Activated T-helper 2 cell treated with anti-CD3 and anti-CD28 coated beads, Interferon-gamma antibody, Interleukin-2, Interleukin-4, amounts not matched to agents 10 μg/mL and 5 μg/mL and 100 μg/mL, durations not matched to agents 14 hours and 24 hours and 36 hours (primary cell): ENCODE measurements at regions not wholly inside any gene's neighbourhood (a gene's known extent, or its start where the extent isn't known, plus 50 kb on each side); places are given as distances from the start of the nearest gene placed in this dataset.
"Not testable (repeated sequence)": the region's sequence is repeated elsewhere in the genome, so short reads cannot be mapped to it uniquely, and the experiment has no call there.

Source experiments
- DNase-seq: peaks from one replicate; pipeline ENCODE4 v3.0.0; 2021; ENCODE audit warnings: low spot score
- H3K27ac Mint-ChIP-seq: one replicate; pipeline ENCODE4 v1.8.0; 2021; ENCODE audit warnings: mixed read lengths
- H3K27me3 Mint-ChIP-seq: one replicate; pipeline ENCODE4 v1.8.0; 2021; ENCODE audit warnings: low read depth, mixed read lengths
- H3K36me3 Mint-ChIP-seq: one replicate; pipeline ENCODE4 v1.8.0; 2021; ENCODE audit warnings: low read depth, mixed read lengths
- H3K4me1 Mint-ChIP-seq: one replicate; pipeline ENCODE4 v1.8.0; 2021; ENCODE audit warnings: low read depth, mixed read lengths
- H3K4me3 Mint-ChIP-seq: one replicate; pipeline ENCODE4 v1.8.0; 2021; ENCODE audit warnings: low read depth, mild to moderate bottlenecking, moderate library complexity, mixed read lengths
- H3K9me3 Mint-ChIP-seq: one replicate; pipeline ENCODE4 v1.8.0; 2021; ENCODE audit warnings: mixed read lengths
- intact Hi-C: fragments of 100-400 bp; cut with micrococcal nuclease; formaldehyde crosslinking; loops from one replicate; pipeline ENCODE4 v1.15.1; 2023

- intact Hi-C loops, result no loop called here
- Mint-ChIP-seq H3K4me1 (no peaks in the 10 kb centered on the region), H3K27ac (no peak overlapping the region), H3K4me3 (no peak overlapping the region), H3K36me3 (no peaks in the 10 kb centered on the region), H3K9me3 (no peaks in the 10 kb centered on the region), H3K27me3 (no peaks in the 10 kb centered on the region)
- DNase-seq, result no peak
Measured at GRCh38 chrX:46165866-46166265, 379.4 kb downstream of the ZNF674 start.

- DNase-seq, result no peak
- Mint-ChIP-seq H3K27ac (no peak overlapping the region), H3K36me3 (no peaks in the 10 kb centered on the region), H3K9me3 (no peaks in the 10 kb centered on the region), H3K4me1 (no peaks in the 10 kb centered on the region), H3K27me3 (no peaks in the 10 kb centered on the region), H3K4me3 (no peak overlapping the region)
- intact Hi-C loops, result no loop called here
Measured at GRCh38 chrX:46165411-46165810, 379.8 kb downstream of the ZNF674 start.

GRCh38 chrX:46152756-46153155 lies 392.5 kb downstream of the ZNF674 start:
- peaks cover 4% of the 10 kb centered on the region for H3K9me3 Mint-ChIP-seq
- no peak overlapping the region for H3K4me3 Mint-ChIP-seq
- no peak for DNase-seq
- H3K4me1 Mint-ChIP-seq, result no peaks in the 10 kb centered on the region
- intact Hi-C loops, result no loop called here
- no peak overlapping the region for H3K27ac Mint-ChIP-seq
- no peaks in the 10 kb centered on the region for H3K36me3 Mint-ChIP-seq
- peaks cover 7% of the 10 kb centered on the region for H3K27me3 Mint-ChIP-seq

GRCh38 chrX:46151332-46151731 lies 393.9 kb downstream of the ZNF674 start:
- DNase-seq, H3K36me3 Mint-ChIP-seq, H3K9me3 Mint-ChIP-seq, H3K4me3 Mint-ChIP-seq, H3K4me1 Mint-ChIP-seq, H3K27ac Mint-ChIP-seq, intact Hi-C loops, H3K27me3 Mint-ChIP-seq: not testable (repeated sequence)

- Mint-ChIP-seq H3K27ac (no peak overlapping the region), H3K36me3 (no peaks in the 10 kb centered on the region), H3K4me3 (no peak overlapping the region), H3K4me1 (no peaks in the 10 kb centered on the region), H3K27me3 (peaks cover 7% of the 10 kb centered on the region), H3K9me3 (peaks cover 15% of the 10 kb centered on the region)
- intact Hi-C loops, result no loop called here
- no peak for DNase-seq
Measured at GRCh38 chrX:46144566-46144965, 400.7 kb downstream of the ZNF674 start.

- Mint-ChIP-seq H3K27me3 (no peaks in the 10 kb centered on the region), H3K9me3 (peaks cover 15% of the 10 kb centered on the region), H3K4me3 (no peak overlapping the region), H3K4me1 (no peaks in the 10 kb centered on the region), H3K36me3 (no peaks in the 10 kb centered on the region), H3K27ac (no peak overlapping the region)
- DNase-seq, result no peak
- intact Hi-C loops, result no loop called here
Measured at GRCh38 chrX:46140272-46140671, 404.9 kb downstream of the ZNF674 start.

GRCh38 chrX:46130247-46130646 lies 415.0 kb downstream of the ZNF674 start:
- DNase-seq, result no peak
- H3K4me3 Mint-ChIP-seq, result no peak overlapping the region
- peaks cover 2% of the 10 kb centered on the region for H3K4me1 Mint-ChIP-seq
- peaks cover 3% of the 10 kb centered on the region for H3K9me3 Mint-ChIP-seq
- no peak overlapping the region for H3K27ac Mint-ChIP-seq
- H3K27me3 Mint-ChIP-seq, result peaks cover 3% of the 10 kb centered on the region
- intact Hi-C loops, result no loop called here
- H3K36me3 Mint-ChIP-seq, result no peaks in the 10 kb centered on the region

GRCh38 chrX:46125111-46125510 lies 420.1 kb downstream of the ZNF674 start:
- intact Hi-C loops, result no loop called here

GRCh38 chrX:46117234-46117633 lies 428.0 kb downstream of the ZNF674 start:
- H3K9me3 Mint-ChIP-seq, result no peaks in the 10 kb centered on the region
- H3K4me1 Mint-ChIP-seq, result no peaks in the 10 kb centered on the region
- no peak overlapping the region for H3K4me3 Mint-ChIP-seq
- DNase-seq, result no peak
- H3K27me3 Mint-ChIP-seq, result peaks cover 4% of the 10 kb centered on the region
- H3K27ac Mint-ChIP-seq, result no peak overlapping the region
- H3K36me3 Mint-ChIP-seq, result no peaks in the 10 kb centered on the region
- intact Hi-C loops, result no loop called here

More at GRCh38 chrX:46125111-46125510, 420.1 kb downstream of the ZNF674 start:
- Mint-ChIP-seq H3K27me3 (peaks cover 2% of the 10 kb centered on the region), H3K4me3 (no peak overlapping the region), H3K27ac (no peak overlapping the region), H3K36me3 (no peaks in the 10 kb centered on the region), H3K4me1 (peaks cover 2% of the 10 kb centered on the region), H3K9me3 (no peaks in the 10 kb centered on the region)
- no peak for DNase-seq

GRCh38 chrX:46087310-46087709 lies 457.9 kb downstream of the ZNF674 start:
- not testable (repeated sequence) for H3K36me3 Mint-ChIP-seq

GRCh38 chrX:46080121-46080520 lies 465.1 kb downstream of the ZNF674 start:
- H3K4me3 Mint-ChIP-seq, result not testable (repeated sequence)

More at GRCh38 chrX:46087310-46087709, 457.9 kb downstream of the ZNF674 start:
- H3K4me1 Mint-ChIP-seq, H3K27ac Mint-ChIP-seq, intact Hi-C loops, H3K4me3 Mint-ChIP-seq, DNase-seq, H3K9me3 Mint-ChIP-seq, H3K27me3 Mint-ChIP-seq: not testable (repeated sequence)

GRCh38 chrX:46072791-46073190 lies 472.4 kb downstream of the ZNF674 start:
- no peaks in the 10 kb centered on the region for H3K36me3 Mint-ChIP-seq
- intact Hi-C loops, result no loop called here
- no peaks in the 10 kb centered on the region for H3K9me3 Mint-ChIP-seq
- H3K4me3 Mint-ChIP-seq, result no peak overlapping the region
- no peaks in the 10 kb centered on the region for H3K27me3 Mint-ChIP-seq
- DNase-seq, result no peak
- H3K27ac Mint-ChIP-seq, result no peak overlapping the region
- H3K4me1 Mint-ChIP-seq, result no peaks in the 10 kb centered on the region

More at GRCh38 chrX:46080121-46080520, 465.1 kb downstream of the ZNF674 start:
- H3K36me3 Mint-ChIP-seq, H3K9me3 Mint-ChIP-seq, H3K27ac Mint-ChIP-seq, DNase-seq, intact Hi-C loops, H3K4me1 Mint-ChIP-seq, H3K27me3 Mint-ChIP-seq: not testable (repeated sequence)

- DNase-seq, result no peak
- no peaks in the 10 kb centered on the region for H3K36me3 Mint-ChIP-seq
- no peaks in the 10 kb centered on the region for H3K9me3 Mint-ChIP-seq
- H3K4me1 Mint-ChIP-seq, result no peaks in the 10 kb centered on the region
- H3K27ac Mint-ChIP-seq, result no peak overlapping the region
- H3K4me3 Mint-ChIP-seq, result no peak overlapping the region
- no peaks in the 10 kb centered on the region for H3K27me3 Mint-ChIP-seq
- intact Hi-C loops, result no loop called here
Measured at GRCh38 chrX:46072372-46072771, 472.8 kb downstream of the ZNF674 start.

GRCh38 chrX:46070421-46070820 lies 474.8 kb downstream of the ZNF674 start:
- H3K27ac Mint-ChIP-seq, result no peak overlapping the region
- H3K9me3 Mint-ChIP-seq, result no peaks in the 10 kb centered on the region
- DNase-seq, result no peak
- no peak overlapping the region for H3K4me3 Mint-ChIP-seq
- H3K36me3 Mint-ChIP-seq, result no peaks in the 10 kb centered on the region
- intact Hi-C loops, result no loop called here
- H3K27me3 Mint-ChIP-seq, result no peaks in the 10 kb centered on the region
- no peaks in the 10 kb centered on the region for H3K4me1 Mint-ChIP-seq
